ENCODE measurements at regions not wholly inside any gene's neighbourhood (a gene's known extent, or its start where the extent isn't known, plus 50 kb on each side); places are given as distances from the start of the nearest gene placed in this dataset.
"Not testable (repeated sequence)": the region's sequence is repeated elsewhere in the genome, so short reads cannot be mapped to it uniquely, and the experiment has no call there.

- Histone ChIP-seq H3K4me1 (ENCODE audit: low read depth) (no peaks in the 10 kb centered on the region), H3K27me3 (no peaks in the 10 kb centered on the region), H3K9me3 (ENCODE audit: low read depth) (no peaks in the 10 kb centered on the region), H3K36me3 (no peaks in the 10 kb centered on the region), H3K4me3 (no peak overlapping the region), H3K27ac (no peak overlapping the region)
- no peak for DNase-seq (ENCODE audit: low read depth in 1 of 2, low spot score in 1 of 2)
- TF ChIP-seq, protein P1, sequence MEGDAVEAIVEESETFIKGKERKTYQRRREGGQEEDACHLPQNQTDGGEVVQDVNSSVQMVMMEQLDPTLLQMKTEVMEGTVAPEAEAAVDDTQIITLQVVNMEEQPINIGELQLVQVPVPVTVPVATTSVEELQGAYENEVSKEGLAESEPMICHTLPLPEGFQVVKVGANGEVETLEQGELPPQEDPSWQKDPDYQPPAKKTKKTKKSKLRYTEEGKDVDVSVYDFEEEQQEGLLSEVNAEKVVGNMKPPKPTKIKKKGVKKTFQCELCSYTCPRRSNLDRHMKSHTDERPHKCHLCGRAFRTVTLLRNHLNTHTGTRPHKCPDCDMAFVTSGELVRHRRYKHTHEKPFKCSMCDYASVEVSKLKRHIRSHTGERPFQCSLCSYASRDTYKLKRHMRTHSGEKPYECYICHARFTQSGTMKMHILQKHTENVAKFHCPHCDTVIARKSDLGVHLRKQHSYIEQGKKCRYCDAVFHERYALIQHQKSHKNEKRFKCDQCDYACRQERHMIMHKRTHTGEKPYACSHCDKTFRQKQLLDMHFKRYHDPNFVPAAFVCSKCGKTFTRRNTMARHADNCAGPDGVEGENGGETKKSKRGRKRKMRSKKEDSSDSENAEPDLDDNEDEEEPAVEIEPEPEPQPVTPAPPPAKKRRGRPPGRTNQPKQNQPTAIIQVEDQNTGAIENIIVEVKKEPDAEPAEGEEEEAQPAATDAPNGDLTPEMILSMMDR (IDR thresholded peaks at IDR 0.05; ENCODE audit: low read depth, low read length), result no peak
Measured at GRCh38 chr4:162969194-162969593, 197.5 kb downstream of the NAF1 start.

DNA sequence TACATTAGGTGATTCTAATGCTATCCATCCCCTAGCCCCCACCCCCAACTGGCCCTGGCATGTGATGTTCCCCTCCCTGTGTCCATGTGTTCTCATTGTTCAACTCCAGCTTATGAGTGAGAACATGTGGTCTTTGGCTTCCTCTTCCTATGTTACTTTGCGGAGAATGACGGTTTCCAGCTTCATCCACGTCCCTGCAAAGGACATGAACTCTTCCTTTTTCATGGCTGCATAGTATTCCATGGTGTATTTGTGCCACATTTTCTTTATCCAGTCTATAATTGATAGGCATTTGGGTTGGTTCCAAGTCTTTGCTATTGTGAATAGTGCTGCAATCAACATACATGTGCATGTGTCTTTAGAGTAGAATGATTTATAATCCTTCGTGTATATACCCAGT, 200.7 kb downstream of the NAF1 start:
- not testable (repeated sequence) for H3K4me1 ChIP-seq (ENCODE audit: low read depth); H3K27ac ChIP-seq; DNase-seq (ENCODE audit: low read depth in 1 of 2, low spot score in 1 of 2); H3K36me3 ChIP-seq; H3K27me3 ChIP-seq; H3K9me3 ChIP-seq (ENCODE audit: low read depth); H3K4me3 ChIP-seq

GRCh38 chr4:162959046-162959445, 207.6 kb downstream of the NAF1 start:
- H3K27ac ChIP-seq, result no peak overlapping the region
- no peak overlapping the region for H3K4me3 ChIP-seq
- no peaks in the 10 kb centered on the region for H3K9me3 ChIP-seq (ENCODE audit: low read depth)
- no peaks in the 10 kb centered on the region for H3K36me3 ChIP-seq
- DNase-seq (ENCODE audit: low read depth in 1 of 2, low spot score in 1 of 2), result peak; percentile 10 to 11
- no peaks in the 10 kb centered on the region for H3K27me3 ChIP-seq
- H3K4me1 ChIP-seq (ENCODE audit: low read depth), result no peaks in the 10 kb centered on the region
- TF ChIP-seq, protein P1 (IDR thresholded peaks at IDR 0.05; ENCODE audit: low read depth, low read length), result peak; percentile 18

- TF ChIP-seq, protein P1 (IDR thresholded peaks at IDR 0.05; ENCODE audit: low read depth, low read length), result no peak
- H3K27ac ChIP-seq, result no peak overlapping the region
- H3K4me3 ChIP-seq, result no peak overlapping the region
- DNase-seq (ENCODE audit: low read depth in 1 of 2, low spot score in 1 of 2), result no peak
- no peaks in the 10 kb centered on the region for H3K27me3 ChIP-seq
- H3K36me3 ChIP-seq, result no peaks in the 10 kb centered on the region
- no peaks in the 10 kb centered on the region for H3K9me3 ChIP-seq (ENCODE audit: low read depth)
- no peaks in the 10 kb centered on the region for H3K4me1 ChIP-seq (ENCODE audit: low read depth)
Measured at GRCh38 chr4:162957521-162958143, 209.1 kb downstream of the NAF1 start.

- no peaks in the 10 kb centered on the region for H3K36me3 ChIP-seq
- no peaks in the 10 kb centered on the region for H3K9me3 ChIP-seq (ENCODE audit: low read depth)
- no peaks in the 10 kb centered on the region for H3K4me1 ChIP-seq (ENCODE audit: low read depth)
- no peak for DNase-seq (ENCODE audit: low read depth in 1 of 2, low spot score in 1 of 2)
- TF ChIP-seq, protein P1 (IDR thresholded peaks at IDR 0.05; ENCODE audit: low read depth, low read length), result no peak
- H3K4me3 ChIP-seq, result no peak overlapping the region
- no peaks in the 10 kb centered on the region for H3K27me3 ChIP-seq
- H3K27ac ChIP-seq, result no peak overlapping the region
Measured at GRCh38 chr4:162954976-162955375, 211.7 kb downstream of the NAF1 start.

DNA sequence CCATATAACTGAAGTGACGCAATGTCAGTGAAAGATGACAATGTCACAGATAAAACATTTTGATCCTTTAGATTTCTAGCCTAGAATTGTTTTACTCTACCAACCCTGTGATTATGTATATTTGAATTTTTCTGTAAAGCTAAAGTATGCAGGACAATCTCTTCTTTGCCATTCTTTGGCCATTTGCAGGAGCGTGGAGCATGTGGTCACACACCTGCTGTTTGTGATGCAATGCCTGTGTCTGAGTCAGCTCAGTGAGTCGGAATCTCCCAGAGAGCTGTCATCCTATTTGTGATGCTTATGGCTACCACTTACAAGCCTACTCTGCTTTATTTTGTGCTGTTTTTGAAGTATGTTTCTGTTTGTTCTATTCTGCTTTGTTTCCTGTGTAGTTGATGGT, 214.5 kb downstream of the NAF1 start:
- Histone ChIP-seq H3K27me3 (no peaks in the 10 kb centered on the region), H3K4me3 (no peak overlapping the region), H3K36me3 (no peaks in the 10 kb centered on the region), H3K4me1 (ENCODE audit: low read depth) (no peaks in the 10 kb centered on the region), H3K27ac (no peak overlapping the region), H3K9me3 (ENCODE audit: low read depth) (no peaks in the 10 kb centered on the region)
- peak in 1 of 2 donors; percentile 5 for DNase-seq (ENCODE audit: low read depth in 1 of 2, low spot score in 1 of 2)
- TF ChIP-seq, protein P1 (IDR thresholded peaks at IDR 0.05; ENCODE audit: low read depth, low read length), result no peak
